ENCODE measurements at regions not wholly inside any gene's neighbourhood (a gene's known extent, or its start where the extent isn't known, plus 50 kb on each side); places are given as distances from the start of the nearest gene placed in this dataset.

- no peak overlapping the region for H3K4me3 ChIP-seq
- H3K4me1 ChIP-seq (ENCODE audit: control insufficient read depth, insufficient read depth, low read length), result no peaks in the 10 kb centered on the region
- H3K27me3 ChIP-seq (replicated peaks in 1 of 2; ENCODE audit: control insufficient read depth in 2 of 2, insufficient read depth in 2 of 2, low read length in 1 of 2), result no peaks in the 10 kb centered on the region
- no peaks in the 10 kb centered on the region for H4K20me1 ChIP-seq (ENCODE audit: control insufficient read depth, insufficient read depth)
- TF ChIP-seq POLR2AphosphoS2 (IDR thresholded peaks at IDR 0.05; ENCODE audit: low read depth, low read length) (no peak), STAT3 (IDR thresholded peaks at IDR 0.05; ENCODE audit: low read depth, low read length) (no peak), HDGF (IDR thresholded peaks at IDR 0.05) (no peak), ATF2 (IDR thresholded peaks at IDR 0.05; ENCODE audit: low read length) (no peak), MXI1 (IDR thresholded peaks at IDR 0.05; ENCODE audit: low read depth, low read length) (no peak), IKZF2 (IDR thresholded peaks at IDR 0.05) (no peak), SPI1 (IDR thresholded peaks at IDR 0.05; ENCODE audit: borderline replicate concordance, insufficient read depth, low read depth, low read length) (no peak), TCF12 (IDR thresholded peaks at IDR 0.05; ENCODE audit: low read depth, low read length) (no peak), KLF5 (IDR thresholded peaks at IDR 0.05; ENCODE audit: partially characterized antibody) (no peak), BMI1 (IDR thresholded peaks at IDR 0.05; ENCODE audit: borderline replicate concordance) (no peak), TBL1XR1 (IDR thresholded peaks at IDR 0.05; ENCODE audit: low read depth, low read length) (no peak), WRNIP1 (IDR thresholded peaks at IDR 0.05; ENCODE audit: borderline replicate concordance, low read depth, low read length) (no peak), STAT1 (conservative IDR thresholded peaks at IDR 0.05) (no peak), ATF7 (IDR thresholded peaks at IDR 0.05; ENCODE audit: low read depth) (no peak), ZNF207 (IDR thresholded peaks at IDR 0.05; ENCODE audit: borderline replicate concordance) (no peak), POU2F2 (IDR thresholded peaks at IDR 0.05; ENCODE audit: borderline replicate concordance, low read depth, low read length) (no peak), CTCF (IDR thresholded peaks at IDR 0.05 in 2 of 3, conservative IDR thresholded peaks at IDR 0.05 in 1 of 3; ENCODE audit: control insufficient read depth in 2 of 3, extremely low read depth in 1 of 3, insufficient read depth in 1 of 3, low read depth in 3 of 3, low read length in 3 of 3) (no peak), RUNX3 (IDR thresholded peaks at IDR 0.05; ENCODE audit: low read length) (no peak), RBBP5 (conservative IDR thresholded peaks at IDR 0.05) (no peak), SKIL (IDR thresholded peaks at IDR 0.05; ENCODE audit: low read depth, poor library complexity, severe bottlenecking) (no peak)
- BruUV-seq (replicated peaks), result no TSS peak
- FAIRE-seq (no peak), DNase-seq (ENCODE audit: low read depth, low spot score) (no peak), ATAC-seq (no peak; the same call in 2 of the 3 replicates)
- ChIA-PET SMC1A (ENCODE audit: uncharacterized antibody, unreplicated experiment) (no interaction called here), RAD21 (ENCODE audit: unreplicated experiment) (no interaction called here), POLR2A (no interaction called here), CTCF (no interaction called here)
- no peak overlapping the region for H3K4me2 ChIP-seq (ENCODE audit: control insufficient read depth, insufficient read depth)
- no peaks in the 10 kb centered on the region for H3K36me3 ChIP-seq (ENCODE audit: control insufficient read depth in 2 of 2, insufficient read depth in 2 of 2, low read length in 1 of 2)
- in situ Hi-C loops (cut with MboI), result no loop called here
- H3K27ac ChIP-seq (ENCODE audit: control insufficient read depth, insufficient read depth), result no peak overlapping the region
- H2AFZ ChIP-seq (ENCODE audit: control insufficient read depth, low read depth, low read length), result no peak overlapping the region
- no peaks in the 10 kb centered on the region for H3K79me2 ChIP-seq (ENCODE audit: control insufficient read depth, insufficient read depth, low read length)
- no peak overlapping the region for H3K9ac ChIP-seq (ENCODE audit: control insufficient read depth, insufficient read depth, low read length)
- WGBS (ENCODE audit: insufficient coverage, insufficient replicate concordance, low lambda C conversion rate, missing lambda C conversion rate), result 5% methylated on average over 4 of the region's 4 CpGs
- no peaks in the 10 kb centered on the region for H3K9me3 ChIP-seq (replicated peaks; ENCODE audit: control insufficient read depth, insufficient read depth, low read length)
- intact Hi-C loops (cut with micrococcal nuclease; ENCODE audit: unreplicated experiment), result no loop called here
Measured at GRCh38 chr5:117204404-117204803, 629.8 kb upstream of the SEMA6A start.

Data from GM12878 (cell line).